CD4-positive, alpha-beta T cell (primary cell): ENCODE measurements at regions not wholly inside any gene's neighbourhood (a gene's known extent, or its start where the extent isn't known, plus 50 kb on each side); places are given as distances from the start of the nearest gene placed in this dataset.

Source experiments
- ATAC-seq: fragments of 200-7000 bp; cut with Tn5 transposase; one replicate; pipeline ENCODE4 v1.10.0; 2022; ENCODE audit warnings: mild to moderate bottlenecking; ENCODE audit not compliant: poor library complexity
- CTCF ChIA-PET: fragments of 350-600 bp; sonication (Branson Sonifier 250); formaldehyde crosslinking; loops from one replicate; lab custom pipeline; 2021; ENCODE audit warnings: antibody characterized with exemption, inconsistent platforms; lab: Charles Lee
- POLR2A ChIA-PET: fragments of 350-600 bp; sonication (Branson Sonifier 250); formaldehyde crosslinking; loops from one replicate; lab custom pipeline; 2021; ENCODE audit warnings: antibody characterized with exemption, inconsistent platforms; lab: Charles Lee
- DNase-seq, 14 experiments: peaks; one replicate each; pipeline ENCODE4 v3.0.0-alpha.2; 2013 to 2020; ENCODE audit warnings: mixed read lengths in 2 of 14
- H3K27ac ChIP-seq, 2 donors: one replicate each; pipeline versions ENCODE4 v1.5.1 to v1.7.0; 2013; ENCODE audit warnings: low read length in 2 of 2, low read depth in 1 of 2, mild to moderate bottlenecking in 1 of 2
- H3K27me3 ChIP-seq, 2 experiments: 1 replicate in 1 of 2; 2 replicates in 1 of 2; pipeline versions ENCODE4 v1.6.1 to v1.7.0; 2013; ENCODE audit warnings: low read length in 2 of 2, control low read depth in 1 of 2, mild to moderate bottlenecking in 1 of 2, moderate library complexity in 1 of 2; ENCODE audit not compliant: insufficient read depth in 2 of 2, control insufficient read depth in 1 of 2
- H3K36me3 ChIP-seq: one replicate; pipeline ENCODE4 v1.6.1; 2013; ENCODE audit warnings: low read length, control low read depth; ENCODE audit not compliant: insufficient read depth
- H3K4me1 ChIP-seq: one replicate; pipeline ENCODE4 v1.6.1; 2013; ENCODE audit warnings: low read length, control low read depth; ENCODE audit not compliant: insufficient read depth
- H3K4me3 ChIP-seq: one replicate; pipeline ENCODE4 v1.5.1; 2013; ENCODE audit warnings: mild to moderate bottlenecking, low read length, moderate library complexity
- H3K9me3 ChIP-seq, 2 experiments: 1 replicate in 1 of 2; 2 replicates in 1 of 2; pipeline versions ENCODE4 v1.6.1 to v1.7.0; 2013; ENCODE audit warnings: low read length in 2 of 2, mild to moderate bottlenecking in 2 of 2, control low read depth in 1 of 2, moderate library complexity in 1 of 2; ENCODE audit not compliant: control insufficient read depth in 1 of 2, insufficient read depth in 1 of 2
- H3K27ac Mint-ChIP-seq: one replicate; pipeline ENCODE4 v1.8.0; 2020; ENCODE audit warnings: mixed read lengths
- H3K27me3 Mint-ChIP-seq: one replicate; pipeline ENCODE4 v1.8.0; 2021; ENCODE audit warnings: mixed read lengths
- H3K36me3 Mint-ChIP-seq: one replicate; pipeline ENCODE4 v1.8.0; 2021; ENCODE audit warnings: low read depth, mixed read lengths
- H3K4me1 Mint-ChIP-seq: one replicate; pipeline ENCODE4 v1.8.0; 2021; ENCODE audit warnings: low read depth, mixed read lengths
- H3K4me3 Mint-ChIP-seq: one replicate; pipeline ENCODE4 v1.8.0; 2020; ENCODE audit warnings: mild to moderate bottlenecking, mixed read lengths
- H3K9me3 Mint-ChIP-seq: one replicate; pipeline ENCODE4 v1.8.0; 2020; ENCODE audit warnings: mixed read lengths
- CTCF ChIP-seq: fragments of 200-600 bp; IDR thresholded peaks from one replicate; pipeline ENCODE4 v1.8.0; 2022; ENCODE audit warnings: antibody characterized with exemption, mild to moderate bottlenecking
- intact Hi-C, 2 experiments: fragments of 100-400 bp; cut with DNase I in 1 of 2; cut with micrococcal nuclease in 1 of 2; formaldehyde crosslinking; loops; one replicate each; pipeline versions ENCODE4 v1.15.1 to v1.9.0; 2023 to 2025; cut with DNase I, micrococcal nuclease

- no peak overlapping the region for H3K27ac ChIP-seq
- ChIA-PET POLR2A (no interaction called here), CTCF (no interaction called here)
- H3K36me3 ChIP-seq = no peaks in the 10 kb centered on the region
- Mint-ChIP-seq H3K4me3 (no peak overlapping the region), H3K4me1 (no peaks in the 10 kb centered on the region), H3K9me3 (peaks cover 7% of the 10 kb centered on the region), H3K36me3 (no peaks in the 10 kb centered on the region), H3K27me3 (no peaks in the 10 kb centered on the region), H3K27ac (no peak overlapping the region)
- intact Hi-C loops = no loop called here
- DNase-seq = no peak
- no peaks in the 10 kb centered on the region for H3K27me3 ChIP-seq
- no peaks in the 10 kb centered on the region for H3K4me1 ChIP-seq
- no peaks in the 10 kb centered on the region for H3K9me3 ChIP-seq
- no peak for ATAC-seq
- no peak overlapping the region for H3K4me3 ChIP-seq
- no peak for TF ChIP-seq CTCF
These were observed 244.8 kb upstream of the KLHL1 start for GRCh38 chr13:70353096-70353495.

DNA sequence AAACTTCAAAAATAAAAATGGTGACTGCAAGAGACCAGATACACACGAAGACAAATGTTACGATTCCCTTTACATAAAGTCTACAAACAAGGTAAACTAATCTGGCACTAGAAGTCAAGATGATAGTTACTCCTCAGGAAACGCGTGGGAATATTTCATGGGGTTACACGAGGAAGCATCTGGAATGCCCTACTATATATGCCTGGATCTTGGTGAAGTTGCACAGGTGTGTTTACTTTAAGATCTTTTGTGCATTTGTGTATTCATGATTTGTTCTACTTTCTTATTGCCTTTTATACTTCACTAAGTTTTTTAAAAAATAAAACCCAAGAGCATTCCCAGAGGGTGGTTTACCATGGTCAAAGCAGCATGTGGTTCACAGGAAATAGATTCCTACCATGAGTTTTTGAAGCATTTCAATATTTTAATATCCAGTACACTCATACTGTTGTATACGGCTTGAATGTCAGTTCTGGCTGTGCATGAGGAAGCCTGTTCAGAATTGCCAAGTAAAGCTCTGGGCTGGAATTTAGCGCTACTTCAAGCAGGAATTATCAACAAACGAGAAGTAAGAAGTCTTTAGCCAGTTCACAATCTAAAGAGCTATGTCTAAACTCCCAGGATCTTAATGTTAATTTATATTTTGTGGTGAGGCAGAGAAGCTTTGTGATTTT, 239.8 kb upstream of the KLHL1 start:
- no peak for TF ChIP-seq CTCF
- H3K4me3 Mint-ChIP-seq = no peak overlapping the region
- no peaks in the 10 kb centered on the region for H3K4me1 Mint-ChIP-seq
- Histone ChIP-seq H3K27ac (no peak overlapping the region), H3K36me3 (no peaks in the 10 kb centered on the region), H3K9me3 (no peaks in the 10 kb centered on the region), H3K4me3 (no peak overlapping the region), H3K4me1 (no peaks in the 10 kb centered on the region), H3K27me3 (no peaks in the 10 kb centered on the region)
- intact Hi-C loops = no loop called here
- H3K27ac Mint-ChIP-seq = no peak overlapping the region
- no peak for ATAC-seq
- POLR2A ChIA-PET = no interaction called here
- CTCF ChIA-PET = no interaction called here
- H3K27me3 Mint-ChIP-seq = no peaks in the 10 kb centered on the region
- no peak for DNase-seq
- no peaks in the 10 kb centered on the region for H3K36me3 Mint-ChIP-seq
- H3K9me3 Mint-ChIP-seq = peaks cover 9% of the 10 kb centered on the region

GRCh38 chr13:70339738-70340137, 231.5 kb upstream of the KLHL1 start:
- Histone ChIP-seq H3K27me3 (no peaks in the 10 kb centered on the region), H3K9me3 (no peaks in the 10 kb centered on the region), H3K27ac (no peak overlapping the region), H3K36me3 (no peaks in the 10 kb centered on the region), H3K4me3 (no peak overlapping the region), H3K4me1 (no peaks in the 10 kb centered on the region)
- no peaks in the 10 kb centered on the region for H3K27me3 Mint-ChIP-seq
- H3K4me1 Mint-ChIP-seq = no peaks in the 10 kb centered on the region
- no peak for TF ChIP-seq CTCF
- ATAC-seq = no peak
- intact Hi-C loops = no loop called here
- no peak overlapping the region for H3K4me3 Mint-ChIP-seq
- no peaks in the 10 kb centered on the region for H3K36me3 Mint-ChIP-seq
- DNase-seq = no peak
- CTCF ChIA-PET = no interaction called here
- H3K9me3 Mint-ChIP-seq = peaks cover 13% of the 10 kb centered on the region
- POLR2A ChIA-PET = no interaction called here
- no peak overlapping the region for H3K27ac Mint-ChIP-seq
